WI38 (cell line): ENCODE measurements at regions not wholly inside any gene's neighbourhood (a gene's known extent, or its start where the extent isn't known, plus 50 kb on each side); places are given as distances from the start of the nearest gene placed in this dataset.

Source experiments
- H3K4me3 ChIP-seq: 2 replicates; pipeline ENCODE4 v1.5.1; 2011; ENCODE audit warnings: low read depth, mild to moderate bottlenecking, control low read depth, low read length
- CTCF ChIP-seq: IDR thresholded peaks from 2 replicates; pipeline ENCODE4 v1.5.1; 2012; ENCODE audit warnings: low read depth, mild to moderate bottlenecking, control low read depth, low read length

GRCh38 chr4:163620738-163621137 is 126.2 kb downstream of the TMA16 start:
- no peak overlapping the region for H3K4me3 ChIP-seq
- no peak for TF ChIP-seq CTCF

GRCh38 chr4:163621821-163622220 is 127.3 kb downstream of the TMA16 start:
- no peak overlapping the region for H3K4me3 ChIP-seq
- no peak for TF ChIP-seq CTCF

- no peak overlapping the region for H3K4me3 ChIP-seq
- no peak for TF ChIP-seq CTCF
These were observed 128.0 kb downstream of the TMA16 start for GRCh38 chr4:163622379-163623035.

- H3K4me3 ChIP-seq = no peak overlapping the region
- TF ChIP-seq CTCF = no peak
These were observed 129.3 kb downstream of the TMA16 start for GRCh38 chr4:163623787-163624186.

- H3K4me3 ChIP-seq = no peak overlapping the region
- no peak for TF ChIP-seq CTCF
These were observed 130.2 kb downstream of the TMA16 start for GRCh38 chr4:163624727-163625126.

- TF ChIP-seq CTCF = no peak
- no peak overlapping the region for H3K4me3 ChIP-seq
These were observed 136.8 kb downstream of the TMA16 start for GRCh38 chr4:163631288-163631687.

GRCh38 chr4:163638909-163639308 is 144.4 kb downstream of the TMA16 start:
- TF ChIP-seq CTCF = no peak
- H3K4me3 ChIP-seq = no peak overlapping the region
